Ramos (cell line): ENCODE measurements at regions not wholly inside any gene's neighbourhood (a gene's known extent, or its start where the extent isn't known, plus 50 kb on each side); places are given as distances from the start of the nearest gene placed in this dataset.

Experiments
- in situ Hi-C: fragments of 300-500 bp; cut with MboI; formaldehyde crosslinking; loops from one replicate; pipeline ENCODE4 v1.14.3; 2022; ENCODE audit warnings: low sequenced_read_pairs; ENCODE audit not compliant: unreplicated experiment

DNA sequence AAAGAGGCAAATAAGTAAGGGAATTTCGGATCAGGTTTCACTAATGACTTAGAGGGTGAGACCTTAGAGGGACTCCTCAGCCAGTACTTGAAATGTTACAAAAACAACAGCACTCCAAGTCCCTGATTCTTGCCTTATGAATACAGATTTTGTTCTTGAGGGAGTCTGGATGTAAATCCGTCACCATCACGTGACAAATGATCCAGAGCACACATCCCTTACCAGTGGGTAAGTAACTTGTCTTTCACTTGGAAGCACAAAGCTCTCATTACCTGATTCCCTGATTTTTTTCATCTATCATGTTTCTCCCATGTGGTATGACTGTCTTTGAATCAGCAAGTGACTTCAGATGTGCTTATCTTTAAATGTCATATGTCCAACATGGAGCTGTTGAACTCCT, 595.3 kb upstream of the POU3F2 start:
- in situ Hi-C loops, result no loop called here

DNA sequence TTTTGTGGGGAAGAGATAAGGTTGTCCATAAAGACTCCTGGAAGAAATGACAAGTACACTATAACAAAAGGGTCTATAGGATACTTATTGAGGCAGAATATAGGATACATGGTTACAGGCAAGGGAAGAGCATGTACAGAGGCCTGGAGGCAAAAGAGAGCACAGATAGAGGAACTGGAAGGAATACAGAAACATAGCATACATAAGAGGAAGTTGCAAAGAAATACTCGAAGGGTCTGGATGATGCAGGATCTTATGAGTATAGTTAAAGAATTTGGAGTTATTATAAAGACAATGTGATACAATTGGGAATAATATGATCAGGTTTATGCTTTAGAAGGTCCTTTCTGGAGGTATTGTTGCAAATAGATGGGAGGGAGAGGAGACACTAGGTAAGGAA, 592.7 kb upstream of the POU3F2 start:
- in situ Hi-C loops, result no loop called here

DNA sequence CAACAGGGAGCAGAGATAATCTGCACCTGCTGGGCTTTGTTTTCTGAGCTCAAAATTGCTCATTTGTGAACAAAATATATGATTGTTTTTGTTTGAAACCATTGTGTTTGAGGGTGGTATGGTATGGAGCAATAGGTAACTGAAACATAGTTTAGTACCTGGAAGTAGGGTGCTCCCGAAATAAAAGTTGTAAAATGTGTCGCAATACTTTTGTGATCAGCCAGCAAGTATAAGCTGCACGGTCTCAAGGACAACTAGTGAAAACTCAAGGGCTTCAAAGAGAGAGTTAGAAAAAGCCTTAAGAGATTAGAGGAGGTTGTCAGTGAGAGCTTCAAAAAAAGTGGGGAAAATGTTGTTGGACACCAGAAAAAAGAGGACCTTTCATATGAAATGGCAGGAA, 579.8 kb upstream of the POU3F2 start:
- in situ Hi-C loops, result no loop called here

DNA sequence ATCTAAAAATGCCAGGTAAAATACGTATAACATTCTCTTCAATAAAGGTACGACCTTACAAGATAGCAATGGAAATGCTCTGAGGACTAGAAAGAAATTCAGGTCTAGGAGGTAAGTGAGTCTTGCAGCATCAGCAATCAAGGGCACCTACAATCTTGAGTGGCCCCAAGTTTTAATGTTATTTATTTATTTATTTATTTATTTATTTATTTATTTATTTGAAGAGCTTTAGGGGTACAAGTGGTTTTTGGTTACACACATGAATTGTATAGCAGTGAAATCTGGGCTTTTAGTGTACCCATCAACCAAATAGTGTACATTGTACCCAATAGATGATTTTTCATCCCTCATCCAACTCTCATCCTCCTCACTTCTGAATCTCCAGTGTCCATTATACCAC, 574.0 kb upstream of the POU3F2 start:
- in situ Hi-C loops, result no loop called here

DNA sequence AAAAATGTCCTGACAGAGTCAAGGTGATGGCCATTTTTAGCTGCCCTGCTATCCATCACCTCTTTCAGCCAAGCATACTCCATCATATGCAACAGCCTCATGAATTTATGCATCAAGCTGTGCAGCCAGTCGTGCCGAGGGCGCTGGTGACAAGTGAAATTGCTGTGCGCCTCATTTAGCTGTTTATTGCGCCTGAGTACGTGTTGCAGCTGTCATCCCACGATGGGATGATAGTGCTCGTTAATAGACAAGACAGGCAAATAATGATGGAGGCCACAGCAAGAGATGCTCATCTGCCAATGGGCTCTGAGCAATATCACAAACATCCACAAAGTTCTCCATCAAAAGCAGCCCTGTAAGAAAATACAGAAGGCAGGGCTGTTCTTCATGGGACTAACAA, 562.3 kb upstream of the POU3F2 start:
- in situ Hi-C loops, result no loop called here

DNA sequence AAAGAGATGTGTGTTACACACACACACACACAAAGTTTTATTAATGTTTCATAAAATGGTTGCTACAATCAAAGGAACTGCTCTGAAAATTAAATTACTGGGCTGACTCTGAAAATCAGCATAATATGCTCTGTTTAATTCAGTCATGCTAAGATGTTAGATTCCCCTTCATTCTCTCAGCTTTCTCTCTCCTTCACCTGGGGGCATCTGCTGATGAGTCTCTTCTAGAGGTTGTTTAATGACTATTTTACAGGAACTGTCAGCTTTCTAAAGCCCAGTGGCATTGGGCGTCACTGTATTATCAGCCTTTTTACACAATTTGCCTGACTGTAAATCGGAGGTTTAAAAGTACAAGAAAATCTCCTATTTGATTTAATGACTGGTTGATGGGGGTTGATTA, 559.7 kb upstream of the POU3F2 start:
- in situ Hi-C loops, result no loop called here

DNA sequence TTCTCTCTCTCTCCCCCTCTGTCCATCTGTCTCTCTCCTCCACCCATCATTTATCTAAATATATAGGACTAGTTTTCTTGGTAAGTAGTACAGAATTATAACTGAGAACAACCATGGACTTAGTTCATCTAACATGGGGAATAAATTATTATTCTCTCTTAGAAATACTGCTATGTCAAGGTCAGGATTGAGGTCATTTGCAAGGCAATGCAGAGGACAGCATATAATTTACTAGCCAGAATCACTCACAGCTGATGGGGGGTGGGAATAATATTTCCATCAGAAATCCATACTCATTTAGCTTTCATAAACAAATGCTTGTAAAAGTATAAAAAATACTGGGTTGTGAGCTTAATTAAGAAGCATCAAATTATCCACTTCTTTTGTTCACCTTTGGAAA, 553.9 kb upstream of the POU3F2 start:
- in situ Hi-C loops, result no loop called here

DNA sequence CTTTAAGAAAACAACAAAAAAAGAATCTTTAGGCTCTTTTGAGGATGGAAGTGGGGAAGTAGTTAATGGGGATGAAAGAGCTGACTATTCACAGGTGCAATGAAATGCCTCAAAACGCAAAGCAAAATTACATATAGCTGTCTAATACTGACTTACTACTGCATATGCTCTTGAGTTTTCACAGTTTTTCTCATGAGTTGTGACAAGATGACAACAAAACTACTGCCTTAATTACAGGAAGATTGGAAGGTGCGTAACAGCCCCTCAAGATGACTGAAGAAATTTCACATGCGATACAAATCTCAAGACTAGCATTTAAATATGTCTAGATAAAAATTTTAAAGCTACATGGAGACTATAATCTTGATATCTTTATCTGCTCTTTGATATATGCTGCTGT, 547.8 kb upstream of the POU3F2 start:
- in situ Hi-C loops, result no loop called here

DNA sequence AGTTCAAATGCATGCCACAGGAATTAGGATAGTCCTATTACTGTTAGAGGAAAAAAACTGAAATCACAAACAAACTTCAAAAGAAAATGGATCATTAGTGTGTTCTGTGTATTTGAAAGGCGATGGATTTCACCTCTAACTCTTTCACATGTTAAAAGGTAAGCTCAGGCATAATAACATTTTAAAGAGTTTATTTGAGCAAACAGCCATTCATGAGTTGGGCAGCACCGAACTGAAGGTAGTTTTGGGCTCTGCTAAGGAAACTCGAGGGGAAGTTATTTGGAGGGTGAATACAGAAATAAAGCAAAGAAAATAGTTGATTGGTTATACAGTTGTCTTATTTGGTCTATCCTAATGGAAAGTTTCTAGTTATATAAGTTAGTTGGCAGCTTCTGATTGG, 546.5 kb upstream of the POU3F2 start:
- in situ Hi-C loops, result no loop called here

DNA sequence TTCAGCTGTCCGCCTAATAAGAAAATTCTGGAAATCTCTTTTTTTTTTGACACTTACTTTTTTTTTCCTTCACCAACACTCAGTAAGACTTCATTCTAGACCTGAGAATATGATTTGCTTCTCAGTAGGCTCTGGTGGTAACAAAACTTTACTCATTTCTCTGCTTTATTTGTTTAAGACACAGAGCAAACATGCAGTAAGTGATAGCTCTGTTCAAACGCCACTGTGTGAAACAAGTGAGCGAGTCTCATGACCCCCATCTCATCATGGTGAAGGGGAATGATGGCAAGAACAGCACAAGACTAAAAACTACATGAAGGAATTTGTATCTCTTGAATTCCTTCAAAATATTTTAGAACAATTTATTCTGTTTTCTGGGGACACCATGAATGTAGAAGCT, 541.6 kb upstream of the POU3F2 start:
- in situ Hi-C loops, result no loop called here

DNA sequence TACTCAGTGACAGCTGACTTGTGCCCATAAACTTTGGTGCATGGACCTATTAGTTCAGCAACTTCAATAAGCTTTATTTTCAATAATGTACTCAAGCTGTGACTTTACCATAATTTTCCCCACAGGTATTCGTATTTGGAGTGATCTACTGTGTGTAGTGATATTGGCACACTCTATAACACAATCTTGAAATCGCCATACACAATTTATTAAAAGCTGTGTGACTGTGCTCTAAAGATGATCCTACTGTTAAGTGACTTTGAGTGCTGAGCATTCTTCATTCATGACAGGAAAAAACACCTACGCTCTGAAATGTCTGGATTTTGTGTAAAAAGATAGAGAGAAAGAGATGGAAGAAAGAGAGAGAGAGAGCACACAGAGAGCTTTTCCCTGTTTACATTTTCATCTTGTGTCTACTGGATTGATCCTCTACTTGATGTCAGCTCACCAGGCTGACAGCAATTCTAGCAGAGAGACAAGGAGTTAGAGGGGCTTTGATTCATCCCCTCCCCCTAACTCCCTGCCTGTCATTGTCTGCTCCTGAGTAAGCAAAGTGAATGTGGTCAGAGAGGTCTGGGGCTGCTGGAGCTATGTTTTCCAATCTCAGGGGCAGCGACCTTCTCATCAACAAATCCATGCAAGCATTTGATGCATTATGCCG, 538.7 kb upstream of the POU3F2 start:
- in situ Hi-C loops, result no loop called here

DNA sequence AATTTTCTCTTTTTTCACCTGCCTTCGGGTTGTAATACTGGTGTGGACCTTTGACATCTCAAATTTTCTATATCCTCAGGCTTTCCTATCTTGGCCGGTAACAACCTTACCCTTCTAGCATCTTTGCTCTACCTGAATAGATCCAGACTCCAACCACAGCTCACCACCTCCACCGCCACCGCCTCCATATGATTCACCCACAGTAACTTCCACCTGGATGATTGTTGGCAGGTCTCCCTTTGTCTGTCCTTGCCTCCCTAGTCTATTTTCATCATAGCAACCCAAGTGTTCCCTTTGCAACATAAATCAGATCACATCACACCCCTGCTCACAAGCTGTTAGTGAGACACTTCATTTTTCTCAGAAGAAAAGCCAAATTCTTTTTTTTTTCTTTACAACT, 525.8 kb upstream of the POU3F2 start:
- in situ Hi-C loops, result no loop called here

DNA sequence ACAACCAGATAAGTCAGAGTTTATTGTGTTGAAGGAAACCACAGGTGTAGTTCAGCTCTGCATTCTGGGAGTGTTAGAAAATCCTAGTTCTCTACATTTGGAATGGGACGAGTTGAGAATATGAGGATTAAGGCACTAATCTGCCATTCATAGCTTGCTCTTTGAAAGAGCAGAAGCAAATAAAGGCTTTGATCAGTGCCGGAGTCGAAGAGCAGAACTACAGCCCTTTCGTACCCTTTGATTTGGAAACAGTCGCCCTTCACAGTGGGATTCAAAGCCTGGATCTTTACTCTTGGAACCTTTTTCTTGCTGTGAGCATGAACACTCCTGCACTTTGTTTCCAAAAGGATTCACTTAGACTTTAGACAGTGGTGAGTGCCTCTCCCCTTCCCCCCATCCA, 523.9 kb upstream of the POU3F2 start:
- in situ Hi-C loops, result no loop called here

DNA sequence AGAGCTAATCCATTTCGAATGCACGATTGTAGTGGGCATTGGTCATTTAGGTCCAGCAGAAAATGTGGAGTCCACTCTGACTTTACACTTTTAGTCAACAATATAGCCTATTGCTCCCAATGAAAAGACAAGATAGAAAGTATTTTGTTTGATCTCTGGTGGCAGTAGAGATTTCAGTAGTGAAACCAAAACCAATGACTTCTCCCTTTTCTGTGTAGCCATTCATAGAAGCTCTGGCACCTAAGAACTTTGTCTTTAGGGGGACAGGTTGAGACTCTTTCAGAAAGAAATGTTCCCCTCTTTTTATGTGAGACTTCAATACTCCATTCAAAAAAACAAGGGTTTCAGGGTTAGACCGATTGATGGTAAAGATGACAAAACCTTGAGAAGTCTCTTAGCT, 510.8 kb upstream of the POU3F2 start:
- in situ Hi-C loops, result no loop called here

DNA sequence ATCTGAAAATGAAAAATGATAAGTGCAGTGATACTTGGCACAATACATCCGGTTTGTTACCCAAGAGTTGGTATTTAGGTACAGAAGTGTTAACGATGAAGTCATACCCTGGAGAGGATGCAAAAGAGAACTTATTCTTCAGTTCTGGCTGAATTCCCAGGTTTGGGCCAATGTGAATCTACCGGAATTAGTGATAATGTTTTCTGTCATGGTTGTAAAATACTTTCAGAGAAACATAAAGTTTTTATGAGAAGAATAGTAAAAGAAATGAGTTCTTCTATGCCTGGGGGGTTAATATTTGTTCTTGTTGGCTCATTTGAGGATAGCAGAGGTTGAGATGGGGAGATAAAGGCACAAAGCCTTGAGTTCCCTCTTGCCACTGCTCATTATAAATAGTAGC, 509.9 kb upstream of the POU3F2 start:
- in situ Hi-C loops, result no loop called here

DNA sequence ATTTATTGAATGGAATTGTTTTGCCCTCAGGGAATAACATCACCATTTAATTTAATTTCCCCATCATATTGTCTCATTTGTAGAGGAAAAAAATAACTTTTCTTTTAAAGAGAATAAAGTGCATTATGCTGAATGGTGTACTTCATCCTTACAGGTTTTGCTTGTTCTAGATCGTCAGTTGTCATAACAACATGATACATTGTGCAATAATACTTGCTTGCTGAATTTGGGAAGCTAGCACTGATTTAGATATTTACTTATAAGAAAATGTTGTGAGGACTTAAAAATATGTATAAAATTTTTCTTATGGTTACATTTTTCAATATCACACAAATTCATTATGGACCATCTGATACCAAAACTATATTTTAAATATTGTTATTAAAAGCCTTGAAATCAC, 509.0 kb upstream of the POU3F2 start:
- in situ Hi-C loops, result no loop called here

DNA sequence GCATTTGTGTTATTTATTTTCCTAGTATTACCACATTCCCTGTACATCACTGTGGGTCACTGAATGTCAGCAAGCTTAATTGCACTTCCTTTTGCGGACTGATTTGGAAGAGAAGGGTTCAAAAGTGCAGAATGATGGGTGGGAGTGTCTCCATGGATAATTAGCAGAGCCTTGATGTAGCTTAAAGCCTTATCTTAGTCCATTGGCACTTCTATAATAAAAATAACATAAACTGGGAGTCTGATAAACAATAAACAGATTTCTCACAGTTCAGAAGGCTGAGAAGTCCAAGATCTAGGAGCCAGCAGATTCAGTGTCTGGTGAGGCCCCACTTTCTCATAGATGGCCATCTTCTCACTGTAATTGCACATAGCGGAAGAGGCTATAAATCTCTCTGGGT, 501.1 kb upstream of the POU3F2 start:
- in situ Hi-C loops, result no loop called here

DNA sequence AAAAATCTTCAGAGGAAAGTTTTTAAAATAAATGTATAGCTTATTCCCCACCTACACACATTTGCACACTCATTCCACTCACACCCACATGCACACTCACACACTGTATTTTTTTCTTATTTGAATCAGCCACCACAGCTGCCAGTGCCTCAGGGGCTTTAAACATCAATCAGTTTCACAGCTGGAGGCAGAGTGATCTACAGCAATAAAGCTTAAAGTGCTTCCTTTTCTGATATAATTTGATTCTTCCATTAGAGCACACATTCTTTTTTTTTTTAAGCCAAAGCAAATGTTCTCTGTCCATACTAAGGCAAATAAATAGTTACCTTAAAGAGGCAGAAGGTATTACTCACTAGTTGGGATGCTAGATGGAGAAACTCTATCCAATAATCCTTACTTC, 498.8 kb upstream of the POU3F2 start:
- in situ Hi-C loops, result no loop called here

DNA sequence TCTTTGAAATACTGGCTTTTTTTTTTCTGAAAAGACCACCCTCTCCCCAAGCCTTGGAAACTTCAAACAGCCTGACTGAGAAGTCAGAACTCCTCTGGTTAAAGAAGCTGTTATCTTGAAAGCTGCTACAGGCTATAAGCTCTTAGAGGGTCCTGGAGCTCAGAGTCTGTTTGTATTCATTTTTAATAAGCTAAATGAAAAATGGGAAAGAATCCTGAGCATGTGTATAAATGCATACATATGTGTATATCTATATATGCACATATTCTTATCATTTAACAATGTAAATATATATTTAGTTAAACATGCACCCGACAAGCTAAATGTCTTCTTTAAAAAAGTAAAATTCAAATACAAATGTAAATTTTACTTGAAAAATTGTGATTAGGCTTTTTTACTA, 494.9 kb upstream of the POU3F2 start:
- in situ Hi-C loops, result no loop called here

DNA sequence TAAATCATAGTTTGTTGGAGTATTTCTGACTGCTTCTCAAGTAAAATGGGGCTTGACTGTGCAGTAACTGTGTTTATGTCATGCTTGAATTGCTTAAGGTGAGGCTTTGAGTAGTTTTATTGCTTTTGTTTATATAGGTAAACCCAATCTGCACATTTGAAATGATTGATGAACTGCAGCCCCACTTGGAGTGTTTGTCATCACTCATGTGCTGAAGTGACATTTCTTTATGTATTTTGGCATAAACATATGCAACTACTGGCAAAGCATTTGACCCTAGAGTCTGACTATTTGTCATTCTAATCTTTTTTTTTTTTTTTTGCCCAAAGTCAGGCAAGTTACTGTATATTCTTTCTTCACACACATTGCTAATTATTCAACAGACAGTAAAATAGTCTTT, 491.4 kb upstream of the POU3F2 start:
- in situ Hi-C loops, result no loop called here

DNA sequence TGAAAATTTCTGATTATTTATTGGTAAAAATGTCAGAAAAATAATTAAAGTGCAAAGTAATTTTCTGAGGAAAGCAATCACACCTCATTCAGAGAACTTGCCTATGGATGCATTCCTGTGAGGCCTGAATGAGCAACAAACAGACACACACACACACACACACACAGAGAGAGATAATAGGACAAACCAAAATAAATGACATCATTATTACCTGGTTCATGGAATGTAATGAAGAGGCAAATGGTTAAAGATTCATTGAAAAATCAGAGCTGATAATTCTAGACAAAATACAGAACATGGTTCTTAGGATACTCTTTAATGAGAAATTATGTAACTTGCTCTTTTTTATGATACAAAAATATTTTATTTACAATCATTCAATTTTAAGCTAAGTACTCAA, 490.6 kb upstream of the POU3F2 start:
- in situ Hi-C loops, result no loop called here

DNA sequence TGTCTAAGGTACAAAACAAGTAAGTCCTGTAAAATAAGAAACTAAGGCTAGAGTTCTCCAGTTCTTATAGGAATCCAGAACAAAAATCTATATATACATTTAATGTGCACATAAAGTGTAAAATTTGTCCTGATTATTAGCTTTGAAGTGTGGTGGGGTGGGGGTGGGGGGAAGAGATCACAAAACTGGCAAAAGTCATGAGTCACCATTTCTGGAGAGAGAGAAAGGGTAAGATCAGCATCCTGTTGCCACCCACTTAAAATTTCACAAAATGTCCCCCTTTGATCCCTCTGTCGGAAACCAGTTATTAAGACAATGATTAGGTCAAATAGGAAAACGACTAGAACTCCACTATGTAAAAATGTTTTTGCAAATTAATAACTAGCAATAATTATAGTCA, 482.0 kb upstream of the POU3F2 start:
- in situ Hi-C loops, result no loop called here

DNA sequence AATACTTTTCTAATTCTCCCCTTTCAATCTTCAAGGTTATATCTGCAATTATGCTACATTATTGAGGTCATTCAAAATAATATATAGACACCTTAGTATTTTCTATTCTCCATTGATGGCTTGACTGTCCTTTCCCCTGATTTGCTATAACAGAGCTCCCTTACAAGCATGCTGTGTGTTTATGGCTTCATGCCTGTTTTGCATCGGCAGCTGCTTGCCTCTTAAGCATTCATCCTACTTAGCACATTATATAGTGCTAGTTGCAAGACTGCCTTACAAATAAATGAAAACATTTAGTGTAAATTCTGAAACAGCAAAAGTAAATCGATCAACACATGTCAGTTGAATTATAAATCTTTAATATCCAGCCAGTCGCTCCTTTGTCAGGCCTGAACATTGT, 476.2 kb upstream of the POU3F2 start:
- in situ Hi-C loops, result no loop called here
